Mucosa of stomach (tissue), 1 donor: ENCODE measurements at regions not wholly inside any gene's neighbourhood (a gene's known extent, or its start where the extent isn't known, plus 50 kb on each side); places are given as distances from the start of the nearest gene placed in this dataset.

Experiments
- H3K27me3 ChIP-seq: one replicate; pipeline ENCODE4 v1.7.0; 2013; ENCODE audit warnings: mild to moderate bottlenecking, low read length; ENCODE audit not compliant: control insufficient read depth, insufficient read depth
- H3K36me3 ChIP-seq: one replicate; pipeline ENCODE4 v1.7.0; 2013; ENCODE audit warnings: low read length; ENCODE audit not compliant: control insufficient read depth, insufficient read depth
- H3K4me1 ChIP-seq: one replicate; pipeline ENCODE4 v1.7.0; 2013; ENCODE audit warnings: mild to moderate bottlenecking, low read length; ENCODE audit not compliant: control insufficient read depth, insufficient read depth
- H3K4me3 ChIP-seq: one replicate; pipeline ENCODE4 v1.7.0; 2013; ENCODE audit warnings: low read length
- H3K9ac ChIP-seq: one replicate; pipeline ENCODE4 v1.7.0; 2013; ENCODE audit warnings: mild to moderate bottlenecking, low read length, moderate library complexity
- H3K9me3 ChIP-seq: one replicate; pipeline ENCODE4 v1.7.0; 2013; ENCODE audit warnings: mild to moderate bottlenecking, low read length, moderate library complexity; ENCODE audit not compliant: control insufficient read depth
- donor health status: Pancreatic carcinoma.

DNA sequence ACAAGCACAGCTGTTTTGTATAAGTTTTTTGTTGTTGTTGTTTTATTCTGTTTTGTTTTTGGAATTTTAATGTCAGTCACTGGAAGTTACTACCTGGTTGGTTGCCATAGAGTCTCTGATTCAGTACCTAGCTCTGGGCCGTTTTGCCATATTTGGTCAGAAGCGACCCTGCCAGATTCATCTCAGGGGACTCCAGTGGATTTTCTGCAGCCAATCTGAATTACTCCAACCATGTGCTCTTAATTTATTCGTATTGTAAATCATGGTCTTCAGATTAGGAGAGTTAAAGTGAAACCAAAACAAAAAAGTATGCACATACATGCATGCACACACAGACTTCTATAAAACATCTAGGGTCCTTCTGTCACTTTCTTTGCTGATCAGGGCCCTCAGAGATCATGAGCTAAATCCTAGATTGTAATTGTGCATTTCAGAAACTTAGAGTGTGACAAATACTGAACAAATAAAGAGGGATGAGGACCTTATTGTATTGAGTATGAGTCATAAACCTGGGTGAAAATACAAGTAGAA, 317.4 kb upstream of the UBE2E3 start:
- Histone ChIP-seq H3K9me3 (no peaks in the 10 kb centered on the region), H3K9ac (no peak overlapping the region), H3K4me3 (no peak overlapping the region), H3K36me3 (no peaks in the 10 kb centered on the region), H3K27me3 (no peaks in the 10 kb centered on the region), H3K4me1 (peaks cover 12% of the 10 kb centered on the region)

DNA sequence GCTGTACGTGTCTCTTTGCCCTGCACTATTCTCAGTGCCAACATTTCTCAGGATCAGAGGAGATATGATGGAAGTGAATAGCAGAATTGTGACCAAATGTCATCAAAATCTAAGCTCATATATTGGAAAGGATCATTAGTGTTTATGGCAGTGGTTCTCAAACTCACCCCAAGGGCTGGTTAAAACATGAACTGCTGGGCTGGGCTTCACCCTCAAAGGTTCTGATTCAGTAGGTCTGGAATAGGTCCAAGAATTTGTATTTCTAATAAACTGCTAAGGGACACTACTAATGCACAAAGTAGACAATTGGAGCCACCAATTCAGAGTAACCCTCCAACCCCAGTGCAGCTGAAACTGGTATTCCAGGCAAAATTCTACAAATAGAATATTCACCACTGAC, 317.9 kb upstream of the UBE2E3 start:
- H3K27me3 ChIP-seq: no peaks in the 10 kb centered on the region
- peaks cover 12% of the 10 kb centered on the region for H3K4me1 ChIP-seq
- no peaks in the 10 kb centered on the region for H3K36me3 ChIP-seq
- no peak overlapping the region for H3K9ac ChIP-seq
- H3K9me3 ChIP-seq: no peaks in the 10 kb centered on the region
- no peak overlapping the region for H3K4me3 ChIP-seq

DNA sequence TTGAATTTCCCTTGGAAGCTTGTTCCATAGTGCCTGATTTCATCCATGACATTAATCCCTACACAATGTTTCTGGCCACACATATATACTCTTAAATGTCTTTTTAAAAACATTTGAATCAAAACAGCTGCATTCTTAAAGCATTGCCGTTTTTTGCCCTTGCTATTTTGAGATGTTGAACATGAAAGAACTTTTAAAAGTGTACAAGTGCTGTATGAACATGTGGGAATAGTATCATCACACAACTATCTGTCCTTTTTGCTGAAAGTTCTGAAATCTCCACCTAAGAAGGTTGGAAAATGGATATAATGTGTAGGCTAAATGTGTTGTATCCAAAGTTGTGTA, 318.7 kb upstream of the UBE2E3 start:
- Histone ChIP-seq H3K36me3 (no peaks in the 10 kb centered on the region), H3K9me3 (no peaks in the 10 kb centered on the region), H3K4me3 (no peak overlapping the region), H3K9ac (no peak overlapping the region), H3K27me3 (no peaks in the 10 kb centered on the region), H3K4me1 (peaks cover 12% of the 10 kb centered on the region)

DNA sequence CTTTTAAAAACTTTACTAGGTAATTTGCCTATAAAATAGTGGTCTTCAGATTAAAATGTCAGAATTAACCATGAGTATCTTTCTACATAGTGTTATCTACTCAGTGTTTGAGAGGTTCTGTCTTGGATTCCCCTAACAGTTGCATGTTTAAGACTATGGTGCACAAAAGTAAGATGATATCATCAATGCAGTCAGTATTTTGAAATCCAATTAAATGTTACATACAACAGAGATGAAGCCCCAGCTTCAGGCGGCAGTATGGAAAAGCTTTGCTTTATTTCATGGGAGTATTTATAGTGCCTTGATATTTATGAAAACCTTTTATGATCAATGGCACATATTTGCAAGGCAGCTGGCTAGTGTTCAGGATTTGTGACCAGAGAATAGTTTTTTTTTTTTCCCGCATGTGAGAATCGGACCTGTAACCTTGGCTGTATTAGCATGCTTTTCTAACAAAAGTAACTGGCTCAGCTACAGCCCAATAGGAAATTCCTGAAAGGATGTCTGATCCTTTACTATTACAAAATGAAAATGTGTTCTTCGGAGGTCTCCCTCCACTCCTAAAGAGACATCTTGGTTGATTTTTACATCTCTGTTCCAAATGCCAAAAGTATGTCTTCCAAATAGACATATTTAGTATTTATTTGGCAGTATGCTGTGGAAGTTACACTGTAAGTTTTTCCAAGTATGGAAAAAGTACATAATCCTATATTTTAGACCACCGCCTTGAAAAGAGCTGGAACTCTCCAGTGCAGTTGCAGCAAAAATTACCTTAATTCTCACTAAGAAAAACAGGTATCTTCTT, 319.3 kb upstream of the UBE2E3 start:
- H3K4me3 ChIP-seq: no peak overlapping the region
- H3K36me3 ChIP-seq: no peaks in the 10 kb centered on the region
- H3K4me1 ChIP-seq: peaks cover 12% of the 10 kb centered on the region
- no peak overlapping the region for H3K9ac ChIP-seq
- H3K9me3 ChIP-seq: no peaks in the 10 kb centered on the region
- no peaks in the 10 kb centered on the region for H3K27me3 ChIP-seq

DNA sequence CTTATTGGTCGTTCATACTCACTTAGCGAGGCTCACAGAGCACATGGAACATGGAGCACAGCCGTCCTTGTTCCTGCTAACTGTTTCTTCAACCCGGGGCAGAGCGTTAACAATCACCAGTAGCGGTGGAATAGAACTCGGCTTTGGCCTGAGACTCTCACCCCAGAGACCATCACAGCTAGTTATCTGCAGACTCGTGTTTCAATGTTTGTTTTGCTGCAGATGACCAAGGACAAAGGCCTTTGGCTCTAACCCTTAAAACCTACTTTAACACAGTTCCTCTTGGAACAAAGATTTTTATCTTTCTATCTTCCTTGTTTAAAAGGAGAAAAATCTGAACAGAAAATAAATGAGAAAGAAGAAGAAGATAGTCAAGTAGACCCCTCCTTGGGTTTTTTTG, 320.2 kb upstream of the UBE2E3 start:
- Histone ChIP-seq H3K9me3 (no peaks in the 10 kb centered on the region), H3K4me3 (no peak overlapping the region), H3K9ac (no peak overlapping the region), H3K27me3 (no peaks in the 10 kb centered on the region), H3K36me3 (no peaks in the 10 kb centered on the region), H3K4me1 (peaks cover 12% of the 10 kb centered on the region)

DNA sequence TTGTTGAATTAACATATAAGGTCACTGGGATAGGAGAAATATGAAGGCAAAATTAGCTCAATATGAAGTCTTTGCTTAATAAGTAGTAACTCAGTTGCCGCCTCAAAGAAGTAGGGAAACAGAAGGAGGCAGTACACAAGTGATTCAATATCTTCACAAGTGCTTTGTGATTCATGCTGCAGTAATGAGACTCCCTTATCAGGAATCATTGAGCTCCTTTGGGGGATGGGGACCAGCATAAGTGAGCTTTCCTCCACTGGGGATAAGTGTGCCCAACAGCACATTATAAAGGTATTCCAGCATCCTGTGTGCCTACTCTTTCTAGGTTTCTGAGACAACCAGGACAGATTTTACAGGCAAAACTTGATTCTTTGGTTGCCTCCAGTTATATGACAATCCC, 323.4 kb upstream of the UBE2E3 start:
- no peaks in the 10 kb centered on the region for H3K4me1 ChIP-seq
- H3K36me3 ChIP-seq: no peaks in the 10 kb centered on the region
- no peaks in the 10 kb centered on the region for H3K9me3 ChIP-seq
- H3K27me3 ChIP-seq: no peaks in the 10 kb centered on the region
- H3K9ac ChIP-seq: no peak overlapping the region
- H3K4me3 ChIP-seq: no peak overlapping the region

DNA sequence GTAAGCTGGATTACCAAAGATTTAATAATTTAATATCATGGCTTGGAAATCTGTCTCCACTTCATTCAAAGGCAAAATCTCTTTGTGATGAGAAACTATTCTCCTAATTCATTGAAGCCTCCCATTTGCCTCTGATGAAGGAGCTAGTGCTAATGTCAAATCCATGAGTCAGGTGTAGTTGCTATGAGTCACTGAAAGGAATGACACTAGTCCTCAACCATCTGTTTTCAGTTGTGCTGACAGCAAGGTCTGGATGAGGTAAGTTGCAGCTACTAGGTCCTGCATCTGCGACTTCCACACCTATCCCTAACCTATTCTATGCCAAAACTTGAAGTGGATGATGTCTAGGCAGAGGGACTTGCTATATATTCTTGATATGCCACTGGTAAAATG, 324.0 kb upstream of the UBE2E3 start:
- H3K36me3 ChIP-seq: no peaks in the 10 kb centered on the region
- no peaks in the 10 kb centered on the region for H3K27me3 ChIP-seq
- no peaks in the 10 kb centered on the region for H3K4me1 ChIP-seq
- H3K9me3 ChIP-seq: no peaks in the 10 kb centered on the region
- no peak overlapping the region for H3K9ac ChIP-seq
- no peak overlapping the region for H3K4me3 ChIP-seq

DNA sequence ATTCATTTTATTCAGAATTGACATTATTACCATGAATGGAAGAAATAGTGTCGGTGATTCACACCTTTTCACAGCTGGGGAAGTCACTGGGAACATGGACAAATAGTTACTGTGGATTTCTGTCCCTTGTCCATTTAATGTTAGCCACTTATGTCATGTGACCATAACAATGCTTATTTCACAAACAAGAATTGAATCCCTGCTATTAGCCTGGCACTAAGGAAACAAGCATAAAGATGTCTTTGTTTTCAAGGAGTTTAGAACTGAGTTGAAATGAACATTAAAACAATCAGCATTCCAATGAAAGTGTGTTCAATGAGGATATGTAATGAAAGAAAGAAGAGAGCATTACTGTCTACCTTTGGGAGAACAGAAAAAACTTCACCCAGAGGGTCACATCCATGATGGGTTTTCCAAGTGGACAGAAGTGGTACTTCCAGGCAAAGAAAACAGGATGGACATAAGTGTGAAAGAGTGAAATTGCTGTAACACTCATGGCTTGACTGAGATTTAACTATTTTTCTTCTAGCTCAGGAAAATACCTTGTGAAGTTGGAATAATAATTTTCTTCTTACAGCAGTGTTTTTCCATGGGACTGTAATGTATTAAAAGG, 324.5 kb upstream of the UBE2E3 start:
- Histone ChIP-seq H3K9ac (no peak overlapping the region), H3K27me3 (no peaks in the 10 kb centered on the region), H3K4me3 (no peak overlapping the region), H3K9me3 (no peaks in the 10 kb centered on the region), H3K36me3 (no peaks in the 10 kb centered on the region), H3K4me1 (no peaks in the 10 kb centered on the region)

DNA sequence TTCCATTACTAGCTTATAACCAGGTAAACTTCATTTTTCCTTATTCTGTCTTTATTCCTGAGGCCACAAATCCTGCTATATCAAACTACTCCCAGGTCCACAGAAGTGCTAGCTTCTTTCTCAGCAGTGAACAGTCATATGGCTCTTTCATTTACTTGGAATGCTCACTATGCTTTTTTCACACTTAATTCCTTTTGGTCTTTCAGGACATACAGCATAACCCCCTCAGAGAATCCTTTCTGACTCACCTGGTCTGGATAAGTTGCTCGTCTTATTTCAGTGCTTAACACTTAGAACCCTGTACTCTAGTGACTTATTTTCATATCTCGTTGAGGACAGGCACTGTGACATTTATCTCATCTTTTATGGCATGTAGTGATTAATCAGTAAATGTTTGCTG, 325.0 kb upstream of the UBE2E3 start:
- H3K4me1 ChIP-seq: no peaks in the 10 kb centered on the region
- no peaks in the 10 kb centered on the region for H3K27me3 ChIP-seq

DNA sequence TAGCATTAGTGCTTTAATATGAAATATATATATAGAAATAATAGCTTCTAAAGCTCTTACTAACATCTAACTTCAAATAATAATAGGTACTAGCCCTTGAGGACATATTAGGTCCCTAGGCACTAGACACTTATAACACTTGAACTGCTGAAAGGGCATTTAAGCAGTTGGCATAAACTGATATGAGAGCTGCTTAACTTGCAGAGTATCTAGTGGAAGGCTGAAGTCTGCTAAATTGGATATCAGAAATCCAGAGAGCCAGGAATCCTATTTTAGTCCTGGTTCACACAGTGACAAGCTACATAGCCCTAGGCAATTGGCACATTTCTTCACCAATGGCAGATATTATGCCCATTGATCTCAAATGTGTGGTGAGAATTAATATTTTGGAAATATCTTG, 326.9 kb upstream of the UBE2E3 start:
- no peak overlapping the region for H3K4me3 ChIP-seq
- H3K9ac ChIP-seq: no peak overlapping the region
- no peaks in the 10 kb centered on the region for H3K9me3 ChIP-seq
- H3K27me3 ChIP-seq: no peaks in the 10 kb centered on the region
- H3K36me3 ChIP-seq: no peaks in the 10 kb centered on the region
- H3K4me1 ChIP-seq: no peaks in the 10 kb centered on the region

More for the DNA sequence above, 325.0 kb upstream of the UBE2E3 start:
- Histone ChIP-seq H3K4me3 (no peak overlapping the region), H3K9ac (no peak overlapping the region), H3K36me3 (no peaks in the 10 kb centered on the region), H3K9me3 (no peaks in the 10 kb centered on the region)

DNA sequence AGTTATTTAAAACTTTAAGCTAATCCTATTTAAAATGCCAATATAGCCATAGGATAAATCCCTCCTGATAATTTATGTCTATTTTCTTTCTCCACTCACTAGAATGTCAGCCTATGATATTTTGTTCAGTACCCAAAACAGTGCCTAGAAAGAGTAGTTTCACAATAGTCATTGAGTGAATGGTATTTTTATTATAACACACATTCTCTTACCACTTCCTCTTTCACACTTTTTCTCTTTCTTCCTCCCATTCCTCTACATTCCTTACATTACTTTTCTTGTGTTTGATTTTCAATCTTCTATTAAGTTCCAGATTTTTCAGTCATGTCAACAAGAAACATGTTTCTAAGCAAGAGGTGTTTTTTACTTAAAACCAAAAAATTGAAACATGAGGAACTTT, 327.6 kb upstream of the UBE2E3 start:
- H3K4me1 ChIP-seq: no peaks in the 10 kb centered on the region
- H3K27me3 ChIP-seq: no peaks in the 10 kb centered on the region
- no peak overlapping the region for H3K9ac ChIP-seq
- H3K9me3 ChIP-seq: no peaks in the 10 kb centered on the region
- no peaks in the 10 kb centered on the region for H3K36me3 ChIP-seq
- H3K4me3 ChIP-seq: no peak overlapping the region

DNA sequence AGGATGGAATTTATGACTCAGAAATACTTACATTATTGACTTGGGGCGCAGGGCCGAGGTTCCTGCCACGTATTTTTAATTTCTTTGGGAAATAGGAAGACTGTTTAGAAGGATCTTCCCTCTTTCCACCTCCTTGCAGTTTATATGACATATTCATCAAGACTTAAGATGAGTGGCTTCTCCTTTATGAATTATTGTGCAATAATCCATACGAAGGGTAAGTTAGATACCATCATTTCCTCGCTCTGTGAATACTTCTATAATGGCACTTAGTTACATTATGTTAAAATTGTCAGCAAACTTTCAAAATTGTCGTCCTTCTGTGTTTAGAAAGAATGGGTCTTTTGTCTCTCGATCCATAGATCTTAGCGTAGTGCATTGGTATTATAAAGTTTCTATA, 328.8 kb upstream of the UBE2E3 start:
- Histone ChIP-seq H3K4me3 (no peak overlapping the region), H3K4me1 (no peaks in the 10 kb centered on the region)

More for the DNA sequence above, 328.8 kb upstream of the UBE2E3 start:
- no peaks in the 10 kb centered on the region for H3K36me3 ChIP-seq
- H3K9ac ChIP-seq: no peak overlapping the region
- no peaks in the 10 kb centered on the region for H3K9me3 ChIP-seq
- H3K27me3 ChIP-seq: no peaks in the 10 kb centered on the region
